Psoas muscle (tissue), 7 donors: ENCODE measurements at regions not wholly inside any gene's neighbourhood (a gene's known extent, or its start where the extent isn't known, plus 50 kb on each side); places are given as distances from the start of the nearest gene placed in this dataset.

ENCODE experiments used
- ATAC-seq, 4 donors: fragments of 200-7000 bp; cut with Tn5 transposase; one replicate each; pipeline ENCODE4 v1.9.1; 2020; ENCODE audit warnings: moderate library complexity in 3 of 4, mild to moderate bottlenecking in 2 of 4
- DNase-seq, 2 donors: peaks; one replicate each; pipeline ENCODE4 v3.0.0-alpha.2; 2020
- H3K27ac ChIP-seq: fragments of 200-600 bp; one replicate; pipeline ENCODE4 v1.8.0; 2022
- H3K27me3 ChIP-seq, 3 donors: fragments of 200-600 bp in 1 of 3; one replicate each; pipeline versions ENCODE4 v1.6.1 to v1.8.0; 2013 to 2022; ENCODE audit warnings: low read length in 2 of 3, mild to moderate bottlenecking in 2 of 3, moderate library complexity in 1 of 3; ENCODE audit not compliant: insufficient read depth in 3 of 3
- H3K36me3 ChIP-seq, 2 donors: fragments of 200-600 bp in 1 of 2; one replicate each; pipeline versions ENCODE4 v1.6.1 to v1.8.0; 2013 to 2022; ENCODE audit warnings: low read depth in 1 of 2, mild to moderate bottlenecking in 1 of 2, moderate library complexity in 1 of 2; ENCODE audit not compliant: insufficient read depth in 1 of 2
- H3K4me1 ChIP-seq: fragments of 200-600 bp; one replicate; pipeline ENCODE4 v1.8.0; 2022
- H3K4me3 ChIP-seq: fragments of 200-600 bp; one replicate; pipeline ENCODE4 v1.8.0; 2022; ENCODE audit warnings: mild to moderate bottlenecking
- H3K9me3 ChIP-seq: fragments of 200-600 bp; one replicate; pipeline ENCODE4 v1.8.0; 2022
- CTCF ChIP-seq: fragments of 200-600 bp; IDR thresholded peaks from one replicate; pipeline ENCODE4 v1.8.0; 2022; ENCODE audit warnings: antibody characterized with exemption
- WGBS, 3 donors: extraction: QIAGEN DNeasy Blood & Tissue Kit; methylation state at CpG; one replicate each; pipeline versions ENCODE4 v1.1.6 to v1.1.7; 2013; 5-methylcytosine and 5-hydroxymethylcytosine counted together
- intact Hi-C, 2 donors: fragments of 100-400 bp; cut with DNase I; formaldehyde crosslinking; loops; one replicate each; pipeline versions ENCODE4 v1.11.0 to v1.14.2; 2022
- donor health status: healthy with polysubstance abuse.
- donor health status: DM: no; HTN: no; CAD: no; lungs with moderate emphysema.
- donor health status: Bipolar disorder and iron deficiency.
- donor health status: healthy.
- donor health status: DM: yes; HTN: yes; CAD: no.
- donor health status: DM: no; HTN: no; CAD: no.
- donor health status: DM: yes; HTN: yes; CAD: no.

- Histone ChIP-seq H3K27me3 (no peaks in the 10 kb centered on the region), H3K4me3 (no peak overlapping the region), H3K4me1 (no peaks in the 10 kb centered on the region), H3K27ac (no peak overlapping the region), H3K9me3 (no peaks in the 10 kb centered on the region), H3K36me3 (no peaks in the 10 kb centered on the region)
- no peak for TF ChIP-seq CTCF
- no peak for ATAC-seq
- 92 to 94% (median 92%) methylated on average over 3 of the region's 3 CpGs for WGBS, 3 donors
- intact Hi-C loops = no loop called here
- DNase-seq = no peak
Measured at GRCh38 chr11:81839016-81839415, 894.6 kb downstream of the FAM181B start.

GRCh38 chr11:81829976-81830375 is 903.7 kb downstream of the FAM181B start:
- H3K4me3 ChIP-seq = no peak overlapping the region
- no peak for TF ChIP-seq CTCF
- H3K9me3 ChIP-seq = peaks cover 14% of the 10 kb centered on the region
- ATAC-seq = no peak
- H3K27ac ChIP-seq = no peak overlapping the region
- no peak for DNase-seq
- intact Hi-C loops = no loop called here
- no peaks in the 10 kb centered on the region for H3K27me3 ChIP-seq
- H3K4me1 ChIP-seq = no peaks in the 10 kb centered on the region
- no peaks in the 10 kb centered on the region for H3K36me3 ChIP-seq

- Histone ChIP-seq H3K4me3 (no peak overlapping the region), H3K27me3 (no peaks in the 10 kb centered on the region), H3K27ac (no peak overlapping the region), H3K9me3 (no peaks in the 10 kb centered on the region), H3K4me1 (no peaks in the 10 kb centered on the region), H3K36me3 (no peaks in the 10 kb centered on the region)
- intact Hi-C loops = no loop called here
- no peak for DNase-seq
- ATAC-seq = no peak
- no peak for TF ChIP-seq CTCF
Measured at GRCh38 chr11:81825346-81825745, 908.3 kb downstream of the FAM181B start.

GRCh38 chr11:81819462-81819861 is 914.2 kb downstream of the FAM181B start:
- H3K27me3 ChIP-seq = no peaks in the 10 kb centered on the region
- 68 to 97% (median 93%) methylated on average over 2 of the region's 2 CpGs for WGBS, 3 donors
- no peak for TF ChIP-seq CTCF

GRCh38 chr11:81804858-81805257 is 928.8 kb downstream of the FAM181B start:
- intact Hi-C loops = no loop called here
- Histone ChIP-seq H3K9me3 (no peaks in the 10 kb centered on the region), H3K4me3 (no peak overlapping the region), H3K4me1 (no peaks in the 10 kb centered on the region), H3K36me3 (no peaks in the 10 kb centered on the region), H3K27ac (no peak overlapping the region), H3K27me3 (no peaks in the 10 kb centered on the region)
- WGBS, 3 donors = 41 to 65% (median 59%) methylated on average over 1 of the region's 1 CpG
- DNase-seq = no peak
- TF ChIP-seq CTCF = no peak
- no peak for ATAC-seq

More at GRCh38 chr11:81819462-81819861, 914.2 kb downstream of the FAM181B start:
- intact Hi-C loops = no loop called here
- H3K4me1 ChIP-seq = no peaks in the 10 kb centered on the region
- ATAC-seq (no peak), DNase-seq (no peak)
- H3K9me3 ChIP-seq = no peaks in the 10 kb centered on the region
- no peak overlapping the region for H3K27ac ChIP-seq
- H3K36me3 ChIP-seq = no peaks in the 10 kb centered on the region
- no peak overlapping the region for H3K4me3 ChIP-seq
